GM19438 (cell line): ENCODE measurements at regions not wholly inside any gene's neighbourhood (a gene's known extent, or its start where the extent isn't known, plus 50 kb on each side); places are given as distances from the start of the nearest gene placed in this dataset.
"Not testable (repeated sequence)": the region's sequence is repeated elsewhere in the genome, so short reads cannot be mapped to it uniquely, and the experiment has no call there.

Source experiments
- ATAC-seq: cut with Tn5 transposase; IDR thresholded peaks from one replicate; pipeline ENCODE4 v1.9.1; 2021; ENCODE audit warnings: low read depth; ENCODE audit not compliant: unreplicated experiment

DNA sequence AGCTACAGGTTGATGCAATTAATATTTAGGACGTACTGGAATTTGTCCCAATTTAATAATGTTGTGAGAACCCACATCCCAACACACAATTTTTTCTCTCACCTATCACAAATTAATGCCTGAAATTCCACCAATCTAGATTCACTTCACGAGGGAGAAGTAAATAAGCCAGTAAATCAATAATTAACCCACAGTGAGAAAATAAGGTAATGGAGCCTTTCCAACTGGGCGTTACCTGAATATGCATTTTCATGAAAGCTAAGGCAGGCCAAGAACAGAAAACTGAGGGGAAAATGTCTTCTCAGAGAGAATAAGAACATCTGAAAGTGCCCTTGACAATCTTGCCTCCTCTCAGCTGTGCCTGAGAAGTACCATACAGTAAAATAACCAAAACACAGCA, 240.8 kb upstream of the NR5A2 start:
- no peak for ATAC-seq

DNA sequence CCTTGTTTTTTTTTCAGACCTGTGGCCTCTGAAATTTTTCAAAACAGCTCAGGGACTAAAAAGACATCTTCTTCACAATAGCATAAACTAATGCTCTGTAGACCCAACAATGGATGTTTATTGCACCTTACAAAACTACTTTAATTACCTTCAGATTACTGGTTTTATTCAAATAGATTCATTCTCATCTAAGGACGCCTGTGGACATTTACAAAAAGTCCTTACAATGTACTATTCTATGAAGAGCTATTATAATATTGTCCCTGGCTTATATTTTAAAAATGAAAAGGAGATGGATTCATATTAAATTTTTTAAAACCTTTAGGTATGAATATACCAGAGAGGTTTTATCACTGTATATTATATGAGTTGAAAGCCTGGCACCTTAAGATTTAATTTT, 238.4 kb upstream of the NR5A2 start:
- ATAC-seq: no peak

DNA sequence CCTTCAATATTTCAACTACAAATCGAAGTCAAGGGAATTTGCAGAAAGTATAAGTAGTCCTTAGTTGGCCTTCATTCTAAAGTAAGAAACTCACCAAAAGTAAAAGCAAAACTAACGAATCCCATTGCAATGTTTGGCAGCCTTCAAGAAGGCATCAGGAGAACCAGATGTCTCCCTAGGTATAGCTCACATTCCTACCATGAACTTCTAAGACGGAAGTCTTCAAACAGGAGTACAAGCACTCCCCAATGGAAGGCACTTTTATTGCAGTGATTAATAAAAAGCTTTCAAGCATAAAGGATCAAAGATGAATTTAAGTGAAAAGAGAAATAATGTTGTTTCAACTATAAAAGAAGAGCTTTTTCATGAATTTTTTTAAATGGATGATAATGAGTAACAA, 236.0 kb upstream of the NR5A2 start:
- ATAC-seq: no peak

DNA sequence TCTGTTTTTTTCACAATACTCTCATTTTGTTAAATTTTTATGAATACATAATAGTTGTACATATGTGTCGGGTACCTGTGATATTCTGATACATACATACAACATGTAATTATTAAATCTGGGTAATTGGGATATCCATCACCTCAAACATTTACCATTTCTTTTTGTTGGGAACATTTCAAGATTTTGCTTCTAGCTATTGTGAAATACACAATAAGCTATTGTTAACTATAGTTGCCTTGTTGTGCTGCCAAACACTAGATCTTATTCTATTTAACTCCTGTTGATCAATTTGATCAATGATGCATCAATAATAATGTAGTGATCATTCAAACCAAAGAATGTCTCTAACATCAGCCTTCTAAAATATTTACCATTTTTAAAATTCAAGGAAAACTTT, 234.6 kb upstream of the NR5A2 start:
- ATAC-seq: no peak

DNA sequence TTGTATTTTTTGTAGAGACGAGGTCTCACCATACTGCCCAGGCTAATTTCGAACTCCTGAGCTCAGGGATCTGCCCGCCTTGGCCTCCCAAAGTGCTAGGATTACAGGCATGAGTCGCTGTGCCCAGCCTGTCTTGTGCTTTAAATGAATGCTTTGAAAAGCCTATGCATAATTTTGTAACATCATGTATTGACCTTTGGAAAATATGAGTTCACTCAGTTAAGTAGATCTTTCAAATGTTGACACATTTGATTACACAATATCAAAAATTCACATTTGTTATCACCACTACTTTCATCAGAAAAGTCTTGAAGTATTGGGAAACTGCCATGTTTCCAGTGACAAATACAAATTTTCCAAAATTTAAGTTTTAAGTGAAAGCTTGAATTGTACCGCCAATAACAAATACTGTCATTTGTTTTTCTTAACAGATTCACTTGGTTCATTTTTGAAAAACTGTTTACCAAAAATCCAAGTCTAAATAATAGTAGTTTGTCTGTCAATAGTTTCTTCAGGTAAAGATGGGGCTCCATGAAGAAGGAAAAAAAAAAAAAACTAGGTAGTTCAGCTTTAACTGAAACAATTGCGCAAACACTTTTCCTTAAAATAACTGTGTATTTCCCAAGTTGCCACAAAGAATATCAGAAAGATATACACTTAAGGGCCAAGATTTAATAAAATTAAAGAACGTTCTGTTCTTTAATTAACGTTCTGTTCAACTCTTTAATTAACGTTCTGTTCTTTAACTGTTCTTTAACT, 233.2 kb upstream of the NR5A2 start:
- no peak for ATAC-seq

DNA sequence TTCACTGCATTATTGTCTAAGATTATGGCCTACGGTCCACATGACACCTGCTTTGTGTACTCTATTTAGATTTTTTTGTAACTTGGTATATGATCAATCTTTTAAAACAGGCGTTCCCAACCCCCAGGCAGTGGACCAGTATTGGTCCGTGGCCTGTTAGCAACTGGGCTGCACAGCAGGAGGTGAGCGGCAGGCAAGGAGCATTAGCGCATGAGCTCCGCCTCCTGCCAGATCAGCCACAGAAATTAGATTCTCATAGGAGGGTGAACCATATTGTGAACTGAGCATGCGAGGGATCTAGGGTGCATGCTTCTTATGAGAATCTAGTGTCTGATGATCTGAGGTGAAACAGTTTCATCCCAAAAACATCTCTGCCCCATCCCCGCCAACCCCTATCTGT, 228.4 kb upstream of the NR5A2 start:
- ATAC-seq: no peak

DNA sequence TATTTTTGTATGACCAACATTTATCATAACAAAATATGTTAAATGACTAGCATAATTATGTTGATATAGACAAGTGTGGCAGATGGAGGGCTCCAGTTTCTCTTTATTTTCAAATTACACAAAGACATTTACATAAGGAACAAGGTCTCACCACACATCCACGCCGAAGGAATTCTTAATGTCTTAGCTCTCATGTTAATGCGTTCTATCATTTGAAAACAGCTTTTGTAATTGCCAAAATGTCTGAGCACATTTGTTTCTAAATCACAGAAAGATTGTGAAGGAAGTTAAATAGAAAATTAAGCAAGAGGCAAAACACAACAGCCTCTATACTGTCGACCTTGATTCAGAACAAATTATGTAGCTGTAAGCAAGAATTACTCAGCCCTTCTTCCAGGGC, 223.0 kb upstream of the NR5A2 start:
- ATAC-seq: no peak

DNA sequence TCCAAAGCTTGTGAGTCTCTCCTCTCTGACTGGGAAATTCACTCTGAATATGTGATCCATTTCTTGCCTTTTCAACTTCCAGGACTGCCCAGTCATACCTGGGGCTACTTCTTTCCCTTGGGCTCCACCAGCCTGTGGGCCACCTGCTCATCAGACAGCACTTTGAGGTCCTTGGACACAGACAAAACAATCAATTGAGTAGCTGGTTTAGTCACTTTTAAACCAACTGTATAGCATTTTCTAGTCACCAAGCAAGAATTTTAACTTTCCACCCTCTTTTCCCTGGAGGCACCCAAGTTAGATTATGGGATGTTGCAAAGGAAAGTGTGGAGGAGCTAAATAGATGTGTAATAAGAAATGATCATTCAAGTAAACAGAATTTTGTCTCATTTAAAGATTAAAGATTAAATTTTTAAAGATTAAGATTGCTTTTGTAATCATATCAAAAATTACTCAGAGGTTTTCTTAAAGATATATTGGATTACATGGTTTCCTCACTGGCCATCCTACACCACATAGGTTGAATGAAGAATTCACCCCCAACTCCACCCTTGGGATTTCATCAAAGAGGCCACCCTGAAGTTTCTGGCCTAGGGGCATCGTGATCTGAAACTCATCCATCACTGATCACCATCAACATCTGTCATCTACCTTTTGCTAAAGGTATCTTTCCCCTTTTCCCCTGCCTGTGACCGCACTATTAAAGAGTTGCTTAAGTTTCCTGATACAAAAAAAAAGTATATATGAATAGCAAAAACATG, 219.2 kb upstream of the NR5A2 start:
- no peak for ATAC-seq

DNA sequence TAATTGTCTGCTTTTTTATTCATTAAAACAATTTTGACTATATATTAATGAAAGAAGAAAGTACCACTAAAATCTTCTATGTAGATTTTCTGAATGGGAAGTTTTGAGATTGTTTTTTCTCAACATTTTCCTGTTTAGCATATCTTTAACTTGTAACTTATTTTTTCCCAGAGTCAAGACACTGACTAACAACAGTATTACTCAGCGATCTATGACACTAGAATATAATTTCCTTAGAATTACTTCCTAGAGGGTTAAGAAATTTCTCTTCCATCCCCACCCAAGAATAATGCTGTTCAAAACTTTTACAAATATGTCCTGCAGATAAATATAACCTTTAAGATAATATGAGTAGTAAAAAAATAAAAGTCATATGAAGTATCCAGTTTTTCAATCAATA, 218.2 kb upstream of the NR5A2 start:
- ATAC-seq: no peak

DNA sequence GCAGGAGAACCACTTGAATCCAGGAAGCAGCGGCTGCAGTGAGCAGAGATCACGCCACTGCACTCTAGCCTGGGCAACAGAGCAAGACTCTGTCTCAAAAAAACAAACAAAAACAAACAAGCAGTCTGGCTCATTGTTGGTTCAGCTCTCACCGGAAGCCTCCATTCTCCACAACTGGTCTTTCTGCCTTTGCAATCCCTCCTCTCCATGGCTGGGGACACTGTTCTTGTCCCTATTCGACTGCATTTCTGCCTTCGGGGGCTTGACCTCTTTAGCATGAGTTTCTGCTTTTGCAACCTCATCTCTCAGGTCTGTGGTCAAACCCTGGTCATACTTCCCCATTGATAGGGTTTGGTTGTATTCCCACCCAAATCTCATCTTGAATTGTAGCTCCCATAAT, 216.3 kb upstream of the NR5A2 start:
- ATAC-seq: no peak

DNA sequence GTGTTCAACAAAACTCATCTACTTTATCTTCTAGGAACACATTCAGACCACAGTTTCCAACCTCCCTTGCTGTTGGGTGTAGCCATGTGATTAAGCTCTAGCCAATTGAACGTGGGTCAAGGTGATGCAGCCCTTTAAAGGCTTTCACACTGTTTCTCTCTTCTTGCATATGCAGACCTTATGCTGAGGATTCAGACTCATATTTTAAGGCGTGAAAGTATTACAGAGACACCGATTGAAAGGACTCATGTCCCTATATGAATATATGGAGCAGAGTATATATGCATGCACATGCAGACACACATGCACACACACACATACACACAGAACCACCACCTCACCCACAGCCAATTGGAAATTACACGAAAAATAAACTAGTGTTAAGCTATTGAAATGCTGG, 214.3 kb upstream of the NR5A2 start:
- ATAC-seq: no peak

DNA sequence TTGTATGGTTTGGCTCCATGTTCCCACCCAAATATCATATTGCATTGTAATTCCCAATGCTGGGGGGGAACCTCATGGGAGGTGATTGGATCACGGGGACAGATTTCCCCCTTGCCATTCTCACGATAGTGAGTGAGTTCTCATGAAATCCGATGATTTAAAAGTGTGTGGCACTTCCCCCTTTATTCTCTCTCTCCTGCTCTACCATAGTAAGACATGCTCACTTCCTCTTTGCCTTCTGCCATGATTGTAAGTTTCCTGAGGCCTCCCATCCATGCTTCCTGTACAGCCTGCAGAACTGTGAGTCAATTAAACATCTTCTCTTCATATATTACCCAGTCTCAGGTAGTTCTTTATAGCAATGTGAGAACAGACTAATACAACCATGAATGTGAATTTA, 211.6 kb upstream of the NR5A2 start:
- ATAC-seq: no peak

DNA sequence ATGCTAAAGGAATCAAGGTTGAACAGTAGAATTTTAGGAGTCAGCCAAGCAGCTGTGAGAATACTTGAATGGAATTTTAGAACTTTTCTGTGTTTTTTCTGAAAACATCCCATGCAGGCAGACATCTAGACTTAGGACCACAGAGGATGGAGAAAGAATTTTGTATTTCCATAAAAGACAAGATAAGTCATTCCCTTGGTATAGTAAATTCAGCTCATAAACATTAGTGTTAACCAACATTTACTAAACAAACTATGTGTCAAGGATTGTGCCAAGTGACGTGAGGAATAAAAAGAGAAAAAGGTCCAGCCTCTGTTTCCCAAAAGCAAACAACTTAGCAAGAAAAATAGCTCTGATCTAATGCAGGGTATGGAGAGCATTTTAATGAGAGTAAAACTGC, 210.2 kb upstream of the NR5A2 start:
- no peak for ATAC-seq

DNA sequence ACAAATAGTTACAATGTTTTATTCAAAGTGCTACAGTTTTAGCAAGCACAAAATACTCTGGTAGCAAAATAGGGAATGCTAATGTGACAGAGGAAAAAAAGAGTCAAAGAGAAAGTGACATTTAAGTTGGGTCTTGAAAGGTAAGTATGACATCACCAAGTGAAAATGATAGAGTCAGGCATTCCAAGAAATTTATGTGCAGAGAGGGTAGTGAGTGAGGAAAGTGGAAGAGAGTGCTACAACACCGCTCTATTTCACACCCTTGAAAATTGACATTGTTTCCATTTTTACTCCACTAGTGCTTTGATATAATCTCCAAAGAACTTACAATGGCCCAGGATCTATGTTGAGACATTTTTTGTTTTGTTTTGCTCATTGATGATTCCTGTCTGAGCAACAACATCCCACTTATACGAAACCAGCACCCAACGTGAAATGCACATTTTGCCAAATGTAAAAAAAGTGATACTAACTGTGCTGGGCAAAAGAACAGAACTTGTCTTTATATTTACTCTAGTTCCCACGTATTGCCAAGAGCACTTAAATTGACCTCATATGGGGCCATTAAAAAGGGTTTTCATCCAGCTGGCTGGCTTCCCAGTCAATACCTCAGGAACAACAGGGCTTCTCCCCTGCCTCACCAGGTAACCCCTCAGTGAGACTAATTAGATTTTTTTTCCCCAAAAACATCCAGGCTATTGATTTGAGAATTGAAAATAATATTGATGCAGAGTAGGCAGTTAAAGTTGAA, 206.3 kb upstream of the NR5A2 start:
- ATAC-seq: no peak

DNA sequence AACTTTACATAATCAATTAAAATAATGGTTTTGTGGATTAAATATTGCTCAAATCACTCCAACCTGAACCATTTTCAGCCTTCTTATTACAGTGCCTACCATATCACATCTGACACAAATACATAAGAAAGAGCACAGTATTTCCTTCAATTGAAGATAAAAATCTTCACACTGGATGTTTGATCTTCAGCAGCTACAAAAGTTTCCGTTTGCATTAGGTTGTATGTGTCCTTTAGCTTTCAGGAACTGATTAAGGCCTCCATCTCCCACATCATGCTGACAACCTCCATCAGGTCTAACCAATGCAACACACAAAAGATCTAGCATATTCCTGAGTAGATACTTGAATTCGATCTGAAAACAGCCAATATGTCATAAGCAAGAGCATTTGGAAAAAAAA, 195.1 kb upstream of the NR5A2 start:
- ATAC-seq: no peak

DNA sequence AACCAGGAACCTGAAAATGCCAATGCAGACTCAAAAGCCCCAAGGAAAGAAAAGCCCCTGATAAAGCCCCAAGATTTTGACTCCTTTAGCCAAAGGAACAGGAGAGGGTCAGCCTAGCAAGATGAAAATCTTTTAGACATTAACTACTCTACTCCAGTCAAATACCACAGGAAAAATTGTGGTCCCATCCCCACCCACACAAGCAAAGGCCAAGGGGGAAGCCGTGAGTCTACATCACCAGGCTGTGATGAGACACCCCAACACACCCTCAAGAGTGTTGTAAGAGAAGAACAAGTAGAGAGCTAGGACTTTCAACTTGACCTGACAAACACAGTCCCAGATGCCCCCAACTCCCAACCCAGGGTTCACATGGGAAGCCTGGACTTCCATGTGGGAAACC, 192.8 kb upstream of the NR5A2 start:
- ATAC-seq: no peak

DNA sequence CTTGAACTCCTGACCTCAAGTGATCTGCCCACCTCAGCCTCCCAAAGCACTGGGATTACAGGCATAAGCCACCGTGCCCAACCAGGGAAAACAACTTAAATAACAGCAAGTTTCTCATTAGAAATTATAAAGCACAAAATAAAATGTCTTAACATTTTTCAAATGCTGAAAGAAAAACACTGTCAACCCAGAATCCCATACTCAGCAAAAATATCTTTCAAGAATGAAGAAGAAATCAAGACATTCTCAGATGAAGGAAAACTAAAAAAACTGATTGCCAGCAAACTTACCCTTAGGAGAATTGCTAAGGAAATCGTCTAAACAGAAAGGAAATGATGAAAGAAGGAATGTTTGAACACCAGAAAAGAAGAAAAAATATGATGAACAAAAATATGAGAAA, 191.1 kb upstream of the NR5A2 start:
- no peak for ATAC-seq

DNA sequence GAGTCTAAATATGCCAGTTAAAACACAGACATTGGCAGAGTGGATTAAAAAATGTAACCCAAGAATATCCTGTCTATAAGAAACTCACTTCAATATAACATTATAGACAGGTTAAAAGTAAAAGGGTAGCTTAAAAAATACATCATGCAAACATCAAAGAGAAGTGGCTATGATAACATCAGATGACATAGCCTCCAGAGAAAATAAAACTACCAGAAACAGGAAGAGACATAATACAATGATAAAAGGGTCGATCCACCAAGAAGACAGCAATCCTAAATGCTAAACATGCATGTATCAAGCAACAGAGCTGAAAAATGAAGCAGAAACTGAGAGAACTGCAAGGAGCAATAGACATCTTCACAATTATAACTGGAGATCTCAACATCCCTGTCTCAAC, 190.2 kb upstream of the NR5A2 start:
- no peak for ATAC-seq

DNA sequence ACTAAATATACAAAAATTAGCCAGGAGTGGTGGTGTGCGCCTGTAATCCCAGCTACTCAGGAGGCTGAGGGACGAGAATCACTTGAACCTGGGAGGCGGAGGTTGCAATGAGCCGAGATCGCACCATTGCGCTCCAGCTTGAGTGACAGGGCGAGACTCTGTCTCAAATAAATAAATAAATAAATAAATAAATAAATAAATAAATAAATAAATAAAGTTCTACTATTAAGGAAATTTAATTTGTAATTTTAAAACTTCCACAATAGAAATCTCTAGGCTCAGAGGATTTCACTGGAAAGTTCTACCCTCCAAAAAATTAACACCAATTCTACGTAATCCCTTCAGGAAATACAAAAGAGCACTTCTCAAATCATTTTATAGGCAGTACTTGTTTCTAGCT, 187.9 kb upstream of the NR5A2 start:
- not testable (repeated sequence) for ATAC-seq

DNA sequence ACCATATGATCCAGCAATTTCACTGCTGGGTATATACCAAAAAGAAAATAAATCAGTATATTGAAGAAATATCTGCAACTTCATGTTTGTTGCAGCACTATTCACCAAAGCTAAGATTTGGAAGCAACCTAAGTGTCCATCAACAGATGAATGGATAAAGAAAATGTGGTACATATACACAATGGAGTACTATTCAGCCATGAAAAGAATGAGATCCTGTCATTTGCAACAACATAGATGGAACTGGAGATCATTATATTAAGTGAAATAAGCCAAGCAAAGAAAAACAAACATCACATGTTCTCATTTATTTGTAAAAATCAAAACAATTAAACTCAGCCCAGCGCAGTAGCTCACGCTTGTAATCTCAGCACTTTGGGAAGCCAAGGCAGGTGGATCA, 184.4 kb upstream of the NR5A2 start:
- ATAC-seq: not testable (repeated sequence)

DNA sequence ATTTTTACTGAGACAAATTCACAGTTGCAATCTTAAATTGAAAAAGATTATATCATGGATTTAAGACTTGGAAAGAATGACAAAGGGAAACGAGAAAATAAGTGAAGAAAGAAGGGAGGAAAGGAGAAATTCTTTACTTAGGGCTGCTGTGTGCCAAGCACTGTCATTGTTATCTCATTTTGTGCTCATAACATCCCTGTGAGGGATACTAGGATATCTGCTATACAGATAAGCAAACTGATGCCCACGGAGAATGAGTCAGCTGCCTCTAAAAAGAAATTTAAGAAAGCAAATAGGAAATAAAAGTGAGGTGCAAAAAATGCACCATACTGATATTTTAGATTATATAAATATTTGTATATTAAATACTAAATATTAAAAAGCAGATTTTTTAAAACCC, 183.6 kb upstream of the NR5A2 start:
- no peak for ATAC-seq

DNA sequence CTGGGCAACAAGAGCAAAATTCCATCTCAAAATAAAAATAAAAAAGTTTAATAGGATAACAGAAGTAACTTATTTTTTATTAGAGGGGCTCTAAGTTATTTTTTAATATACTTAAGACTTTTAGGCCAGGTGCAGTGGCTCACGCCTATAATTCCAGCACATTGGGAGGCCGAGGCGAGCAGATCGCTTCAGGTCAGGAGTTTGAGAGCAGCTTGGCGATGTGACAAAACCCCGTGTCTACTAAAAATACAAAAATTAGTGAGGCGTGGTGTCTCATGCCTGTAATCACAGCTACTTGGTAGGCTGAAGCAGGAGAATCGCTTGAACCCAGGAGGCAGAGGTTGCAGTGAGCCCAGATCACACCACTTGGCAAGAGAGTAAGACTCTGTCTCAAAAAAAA, 180.5 kb upstream of the NR5A2 start:
- ATAC-seq: no peak
